Nephron (organoid): ENCODE measurements at regions not wholly inside any gene's neighbourhood (a gene's known extent, or its start where the extent isn't known, plus 50 kb on each side); places are given as distances from the start of the nearest gene placed in this dataset.

Experiments used
- H3K27ac Mint-ChIP-seq, 3 experiments: 2 replicates each; pipeline ENCODE4 v1.8.0; 2020; ENCODE audit warnings: mixed read lengths in 3 of 3, mild to moderate bottlenecking in 2 of 3, moderate library complexity in 1 of 3
- H3K27me3 Mint-ChIP-seq: 2 replicates; pipeline ENCODE4 v1.8.0; 2021; ENCODE audit warnings: low read depth, mild to moderate bottlenecking, moderate library complexity, mixed read lengths
- H3K36me3 Mint-ChIP-seq: 2 replicates; pipeline ENCODE4 v1.8.0; 2020; ENCODE audit warnings: low read depth, mixed read lengths
- H3K4me1 Mint-ChIP-seq: 2 replicates; pipeline ENCODE4 v1.8.0; 2020; ENCODE audit warnings: mixed read lengths
- H3K4me3 Mint-ChIP-seq, 3 experiments: 2 replicates each; pipeline ENCODE4 v1.8.0; 2020; ENCODE audit warnings: mild to moderate bottlenecking in 3 of 3, mixed read lengths in 3 of 3, moderate library complexity in 2 of 3
- H3K9me3 Mint-ChIP-seq: 2 replicates; pipeline ENCODE4 v1.8.0; 2020; ENCODE audit warnings: mixed read lengths
- TF ChIP-seq, protein P1 (sequence below), 3 experiments: fragments of 200-600 bp; sonication (generic); IDR thresholded peaks; one replicate each; pipeline ENCODE4 v1.5.0; 2021; ENCODE audit warnings: antibody characterized with exemption in 3 of 3; ENCODE audit not compliant: unreplicated experiment in 3 of 3

DNA sequence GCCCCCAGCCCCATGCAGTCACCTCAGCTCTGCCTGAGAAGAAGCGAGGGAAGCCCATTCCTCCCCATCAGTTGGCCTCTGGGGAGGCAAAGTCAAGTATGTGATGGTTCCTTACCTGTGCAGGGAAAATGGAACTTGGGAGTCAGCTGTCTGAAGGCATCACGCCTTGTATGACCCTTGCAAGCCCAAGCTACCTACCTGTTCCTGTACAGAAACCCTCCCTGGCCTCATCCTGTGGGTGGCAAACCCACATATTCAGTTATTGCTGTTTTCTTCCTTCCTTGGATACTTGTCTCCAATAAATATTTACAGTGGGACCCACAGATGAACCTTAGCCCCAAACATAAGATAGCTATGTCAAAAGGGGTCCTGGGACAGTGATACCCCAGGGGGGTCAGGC is 92.2 kb upstream of the MLN start:
- TF ChIP-seq, protein P1, sequence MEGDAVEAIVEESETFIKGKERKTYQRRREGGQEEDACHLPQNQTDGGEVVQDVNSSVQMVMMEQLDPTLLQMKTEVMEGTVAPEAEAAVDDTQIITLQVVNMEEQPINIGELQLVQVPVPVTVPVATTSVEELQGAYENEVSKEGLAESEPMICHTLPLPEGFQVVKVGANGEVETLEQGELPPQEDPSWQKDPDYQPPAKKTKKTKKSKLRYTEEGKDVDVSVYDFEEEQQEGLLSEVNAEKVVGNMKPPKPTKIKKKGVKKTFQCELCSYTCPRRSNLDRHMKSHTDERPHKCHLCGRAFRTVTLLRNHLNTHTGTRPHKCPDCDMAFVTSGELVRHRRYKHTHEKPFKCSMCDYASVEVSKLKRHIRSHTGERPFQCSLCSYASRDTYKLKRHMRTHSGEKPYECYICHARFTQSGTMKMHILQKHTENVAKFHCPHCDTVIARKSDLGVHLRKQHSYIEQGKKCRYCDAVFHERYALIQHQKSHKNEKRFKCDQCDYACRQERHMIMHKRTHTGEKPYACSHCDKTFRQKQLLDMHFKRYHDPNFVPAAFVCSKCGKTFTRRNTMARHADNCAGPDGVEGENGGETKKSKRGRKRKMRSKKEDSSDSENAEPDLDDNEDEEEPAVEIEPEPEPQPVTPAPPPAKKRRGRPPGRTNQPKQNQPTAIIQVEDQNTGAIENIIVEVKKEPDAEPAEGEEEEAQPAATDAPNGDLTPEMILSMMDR (IDR thresholded peaks at IDR 0.05; ENCODE audit: unreplicated experiment in 3 of 3), result no peak
- H3K27me3 Mint-ChIP-seq, result peaks cover 25% of the 10 kb centered on the region
- H3K36me3 Mint-ChIP-seq, result no peaks in the 10 kb centered on the region
- no peak overlapping the region for H3K4me3 Mint-ChIP-seq
- peaks cover 12% of the 10 kb centered on the region for H3K4me1 Mint-ChIP-seq
- no peak overlapping the region for H3K27ac Mint-ChIP-seq
- no peaks in the 10 kb centered on the region for H3K9me3 Mint-ChIP-seq

DNA sequence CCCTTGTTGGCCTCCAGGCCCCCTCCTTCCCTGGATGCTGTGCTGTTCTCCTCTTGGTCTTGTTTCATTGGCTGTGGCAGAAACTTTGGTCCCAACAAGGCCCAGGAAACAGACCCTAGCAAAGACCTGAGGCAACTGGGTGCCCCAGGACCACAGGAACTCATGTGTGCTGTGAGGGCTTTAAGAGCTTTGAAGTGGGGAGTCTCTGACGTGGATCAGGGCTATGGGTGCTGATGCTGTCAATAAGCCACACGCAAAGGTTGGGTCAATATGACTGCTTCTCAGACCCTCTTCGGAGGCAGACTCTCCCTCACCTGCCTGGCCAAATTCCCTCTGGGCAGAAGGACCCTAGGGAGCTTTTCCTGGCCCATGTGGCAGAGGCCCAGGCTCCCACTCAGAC is 91.5 kb upstream of the MLN start:
- Mint-ChIP-seq H3K4me1 (peaks cover 12% of the 10 kb centered on the region), H3K27me3 (peaks cover 25% of the 10 kb centered on the region), H3K4me3 (no peak overlapping the region), H3K9me3 (no peaks in the 10 kb centered on the region), H3K36me3 (no peaks in the 10 kb centered on the region), H3K27ac (no peak overlapping the region)
- TF ChIP-seq, protein P1 (IDR thresholded peaks at IDR 0.05; ENCODE audit: unreplicated experiment in 3 of 3), result no peak

DNA sequence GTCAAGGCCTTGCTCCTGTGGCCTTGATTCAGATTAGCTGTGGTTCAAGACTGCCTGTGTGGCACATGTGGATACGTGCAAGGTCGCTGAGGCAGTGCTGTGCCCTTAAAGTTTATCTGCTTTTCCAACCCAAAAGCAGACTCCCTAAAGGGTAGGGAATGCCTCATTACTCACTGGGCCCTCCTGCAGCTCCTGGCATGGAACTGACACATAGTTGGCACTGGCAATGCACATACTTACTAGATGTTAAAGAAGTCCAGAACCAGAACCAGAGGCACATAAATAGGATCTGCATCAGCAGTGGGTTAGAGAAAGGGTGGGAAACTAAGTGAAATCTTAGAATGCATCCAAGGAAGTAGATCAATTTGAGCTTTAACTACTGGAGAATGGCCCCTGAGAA is 90.6 kb upstream of the MLN start:
- H3K36me3 Mint-ChIP-seq, result no peaks in the 10 kb centered on the region
- no peaks in the 10 kb centered on the region for H3K9me3 Mint-ChIP-seq
- peaks cover 31% of the 10 kb centered on the region for H3K27me3 Mint-ChIP-seq
- TF ChIP-seq, protein P1 (IDR thresholded peaks at IDR 0.05; ENCODE audit: unreplicated experiment in 3 of 3), result no peak
- H3K4me1 Mint-ChIP-seq, result peaks cover 17% of the 10 kb centered on the region
- H3K4me3 Mint-ChIP-seq, result no peak overlapping the region
- no peak overlapping the region for H3K27ac Mint-ChIP-seq

DNA sequence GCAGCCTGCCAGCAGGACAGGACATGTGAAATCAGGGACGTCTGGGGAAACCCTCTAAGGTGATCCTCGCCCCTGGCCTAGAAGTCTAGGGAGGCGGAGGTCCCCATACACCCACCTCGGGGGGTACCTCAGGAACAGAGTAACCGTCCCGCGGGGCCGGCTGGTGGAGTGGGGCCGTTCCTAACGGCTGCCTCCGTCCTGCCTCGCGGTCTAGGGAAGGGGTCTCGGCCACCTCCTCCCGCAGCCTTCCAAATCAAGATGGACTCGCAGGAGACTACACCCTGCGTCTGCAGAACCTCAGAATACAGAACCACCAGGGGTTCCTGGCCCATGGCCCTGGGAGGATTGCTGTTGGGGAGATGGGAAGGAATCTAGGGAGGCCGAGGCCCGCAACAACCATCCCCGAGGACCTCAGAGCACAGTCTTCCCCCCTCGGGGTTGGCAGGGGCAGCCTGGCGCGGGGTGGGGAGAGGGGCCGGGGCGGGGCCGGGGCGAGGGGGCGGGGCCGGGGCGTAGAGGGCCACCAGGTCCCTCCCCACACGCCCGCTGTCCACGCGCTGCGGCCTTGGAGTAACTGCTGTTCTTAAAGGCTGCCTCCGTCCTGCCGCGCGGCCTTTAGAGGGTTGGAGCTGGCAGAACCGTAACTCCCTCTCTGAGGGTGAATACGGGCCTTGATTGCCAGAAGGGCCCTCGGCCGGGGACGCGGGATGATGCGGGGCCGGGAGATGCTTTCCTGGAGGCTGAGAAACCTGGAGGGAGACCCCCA is 89.0 kb upstream of the MLN start:
- TF ChIP-seq, protein P1 (IDR thresholded peaks at IDR 0.05; ENCODE audit: unreplicated experiment in 3 of 3), result no peak
- H3K9me3 Mint-ChIP-seq, result no peaks in the 10 kb centered on the region
- H3K4me3 Mint-ChIP-seq, result no peak overlapping the region
- H3K36me3 Mint-ChIP-seq, result no peaks in the 10 kb centered on the region
- peaks cover 23% of the 10 kb centered on the region for H3K4me1 Mint-ChIP-seq
- H3K27me3 Mint-ChIP-seq, result peaks cover 26% of the 10 kb centered on the region
- H3K27ac Mint-ChIP-seq, result no peak overlapping the region

DNA sequence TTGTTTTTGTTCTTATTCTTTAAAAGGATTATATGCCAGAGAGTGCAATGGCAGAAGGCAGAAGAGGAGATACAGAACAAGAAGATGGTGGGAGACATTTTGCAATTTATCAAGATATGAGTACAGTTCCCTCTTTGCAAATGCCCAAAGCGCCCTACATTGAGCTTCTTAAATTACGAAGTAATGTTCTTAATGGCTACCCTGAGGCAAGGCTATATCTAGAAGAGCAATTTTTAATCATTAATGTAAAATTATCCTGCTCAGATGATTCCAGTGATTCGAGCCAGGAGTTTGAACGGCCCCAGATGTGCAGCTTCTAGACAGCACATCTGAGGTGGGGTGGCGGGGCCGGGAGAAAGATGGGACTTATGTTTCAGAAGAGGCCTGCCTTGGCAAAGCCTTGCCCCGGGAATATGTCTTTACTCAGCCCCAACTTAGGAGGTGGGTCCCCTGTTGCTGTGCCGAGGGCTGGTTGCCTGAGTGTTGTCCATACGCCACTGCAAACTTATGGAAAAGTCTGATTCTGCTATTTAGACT is 84.9 kb upstream of the MLN start:
- TF ChIP-seq, protein P1 (IDR thresholded peaks at IDR 0.05; ENCODE audit: unreplicated experiment in 3 of 3), result no peak
- Mint-ChIP-seq H3K4me3 (no peak overlapping the region), H3K4me1 (peaks cover 20% of the 10 kb centered on the region), H3K27ac (peak overlapping the region in 1 of 3 experiments; percentile 11), H3K9me3 (no peaks in the 10 kb centered on the region), H3K27me3 (peaks cover 16% of the 10 kb centered on the region), H3K36me3 (no peaks in the 10 kb centered on the region)

DNA sequence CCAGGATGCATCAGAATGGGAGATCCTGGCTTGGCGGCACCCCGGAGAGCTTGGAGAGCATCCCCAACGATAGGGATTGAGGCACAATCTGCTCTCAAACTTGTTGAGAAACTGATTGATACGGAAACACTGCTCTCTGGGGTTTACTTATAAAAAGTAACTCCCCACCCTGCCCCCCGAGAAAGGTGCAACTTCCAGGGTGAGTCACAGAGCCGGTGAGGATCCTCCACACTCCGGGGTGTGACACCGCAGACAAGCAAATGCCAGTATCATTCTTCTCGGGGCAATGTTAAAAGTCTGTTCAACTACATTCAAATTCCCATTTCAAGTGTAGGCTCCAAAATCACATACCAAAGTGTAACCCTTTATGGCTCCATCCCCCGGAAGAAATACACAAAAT is 84.4 kb upstream of the MLN start:
- no peaks in the 10 kb centered on the region for H3K36me3 Mint-ChIP-seq
- TF ChIP-seq, protein P1 (IDR thresholded peaks at IDR 0.05; ENCODE audit: unreplicated experiment in 3 of 3), result no peak
- H3K27ac Mint-ChIP-seq, result peak overlapping the region in 1 of 3 experiments; percentile 11
- H3K27me3 Mint-ChIP-seq, result peaks cover 16% of the 10 kb centered on the region
- H3K9me3 Mint-ChIP-seq, result no peaks in the 10 kb centered on the region
- H3K4me3 Mint-ChIP-seq, result no peak overlapping the region
- H3K4me1 Mint-ChIP-seq, result peaks cover 23% of the 10 kb centered on the region
